A549 (cell line): ENCODE measurements at regions not wholly inside any gene's neighbourhood (a gene's known extent, or its start where the extent isn't known, plus 50 kb on each side); places are given as distances from the start of the nearest gene placed in this dataset.

Experiments
- ATAC-seq, 2 experiments: fragments of 200-7000 bp in 1 of 2; fragments of >200 bp in 1 of 2; cut with Nextera tagmentation in 1 of 2; cut with Tn5 transposase in 1 of 2; 3 replicates each; pipeline versions ENCODE4 v1.8.0 to v1.9.1; 2018 to 2020; ENCODE audit warnings: mild to moderate bottlenecking in 1 of 2, moderate library complexity in 1 of 2
- CTCF ChIA-PET: fragments of 300-600 bp; sonication (Branson Sonifier 250); formaldehyde crosslinking; extraction: SDS; loops from one replicate; lab custom pipeline; 2021; ENCODE audit warnings: antibody characterized with exemption, inconsistent platforms; lab: Yijun Ruan, JAX
- POLR2A ChIA-PET: fragments of 350-600 bp; formaldehyde crosslinking; extraction: SDS; loops from one replicate; lab custom pipeline; 2021; ENCODE audit warnings: antibody characterized with exemption, inconsistent platforms; lab: Yijun Ruan, JAX
- DNase-seq, 2 experiments: peaks; one replicate each; pipeline versions ENCODE4 v3.0.0 to v3.0.0-alpha.2; 2011 to 2016; ENCODE audit warnings: low read depth in 1 of 2, low spot score in 1 of 2
- FAIRE-seq: peaks from 2 replicates; lab custom pipeline; 2011; peaks lifted over from hg19 to GRCh38; lab: Jason Lieb, UNC
- H3K27ac ChIP-seq, 2 experiments: fragments of >200 bp; sonication (Bioruptor Twin); formaldehyde crosslinking; 3 replicates each; pipeline ENCODE4 v1.5.1; 2016 to 2017
- H3K4me1 ChIP-seq: fragments of >200 bp; sonication (Bioruptor Twin); formaldehyde crosslinking; 3 replicates; pipeline ENCODE4 v1.6.1; 2016
- H3K4me2 ChIP-seq: fragments of >200 bp; sonication (Bioruptor Twin); formaldehyde crosslinking; 3 replicates; pipeline ENCODE4 v1.6.1; 2016
- H3K4me3 ChIP-seq: fragments of >200 bp; sonication (Bioruptor Twin); formaldehyde crosslinking; 3 replicates; pipeline ENCODE4 v1.5.1; 2016
- H3K9me3 ChIP-seq: fragments of >200 bp; sonication (Bioruptor Twin); formaldehyde crosslinking; 3 replicates; pipeline ENCODE4 v1.6.1; 2016
- BCL3 ChIP-seq: fragments of >200 bp; sonication (Bioruptor Twin); formaldehyde crosslinking; IDR thresholded peaks from 3 replicates; pipeline ENCODE4 v1.6.1; 2016
- E2F6 ChIP-seq: IDR thresholded peaks from 2 replicates; pipeline ENCODE4 v1.6.1; 2012; ENCODE audit warnings: low read depth, borderline replicate concordance
- EHF ChIP-seq: fragments of 250-450 bp; sonication (Bioruptor Pico); IDR thresholded peaks from 2 replicates; pipeline ENCODE4 v1.5.0; 2020; ENCODE audit warnings: mild to moderate bottlenecking
- EP300 ChIP-seq, 2 experiments: fragments of >200 bp; sonication (Bioruptor Twin); formaldehyde crosslinking; IDR thresholded peaks; 2 replicates in 1 of 2; 3 replicates in 1 of 2; pipeline ENCODE4 v1.6.1; 2016 to 2017
- GATA3 ChIP-seq: IDR thresholded peaks from 2 replicates; pipeline ENCODE4 v1.6.1; 2012; ENCODE audit warnings: borderline replicate concordance
- HES2 ChIP-seq: fragments of >200 bp; sonication (Bioruptor Twin); formaldehyde crosslinking; IDR thresholded peaks from 2 replicates; pipeline ENCODE4 v1.6.1; 2016
- HMGXB4 ChIP-seq: fragments of 250-450 bp; sonication (Bioruptor Pico); IDR thresholded peaks from 2 replicates; pipeline ENCODE4 v1.5.0; 2021; ENCODE audit warnings: mild to moderate bottlenecking, moderate library complexity, borderline replicate concordance
- HOXA7 ChIP-seq: fragments of 250-450 bp; sonication (Bioruptor Pico); IDR thresholded peaks from 2 replicates; pipeline ENCODE4 v1.5.0; 2020; ENCODE audit warnings: mild to moderate bottlenecking, moderate library complexity
- KDM1A ChIP-seq: fragments of 200-600 bp; sonication (generic); IDR thresholded peaks from 2 replicates; pipeline ENCODE4 v1.6.1; 2016; ENCODE audit warnings: low read depth, mild to moderate bottlenecking
- MAFK ChIP-seq: fragments of 450-650 bp; IDR thresholded peaks from 2 replicates; pipeline ENCODE4 v1.6.1; 2014; ENCODE audit not compliant: partially characterized antibody
- NPAS2 ChIP-seq: fragments of 250-450 bp; sonication (Bioruptor Pico); IDR thresholded peaks from 2 replicates; pipeline ENCODE4 v1.8.0; 2022; ENCODE audit warnings: mild to moderate bottlenecking, moderate library complexity, borderline replicate concordance
- NR3C1 ChIP-seq: fragments of >200 bp; sonication (Bioruptor Twin); formaldehyde crosslinking; IDR thresholded peaks from 3 replicates; pipeline ENCODE4 v1.6.1; 2017
- PHF8 ChIP-seq: fragments of 200-600 bp; sonication (generic); IDR thresholded peaks from 2 replicates; pipeline ENCODE4 v1.6.1; 2016; ENCODE audit warnings: low read depth, mild to moderate bottlenecking, antibody characterized with exemption, moderate library complexity, borderline replicate concordance
- RAD21 ChIP-seq, 2 experiments: fragments of >200 bp in 1 of 2; sonication (Bioruptor Twin) in 1 of 2; formaldehyde crosslinking in 1 of 2; IDR thresholded peaks in 1 of 2; conservative IDR thresholded peaks in 1 of 2; 2 replicates in 1 of 2; 3 replicates in 1 of 2; pipeline ENCODE4 v1.6.1; 2012 to 2018; ENCODE audit warnings: inconsistent platforms in 1 of 2
- RFX5 ChIP-seq: fragments of 450-650 bp; IDR thresholded peaks from 2 replicates; pipeline ENCODE4 v1.7.1; 2014; ENCODE audit warnings: antibody characterized with exemption, mild to moderate bottlenecking, moderate library complexity
- RNF2 ChIP-seq: fragments of 200-600 bp; sonication (generic); IDR thresholded peaks from 2 replicates; pipeline ENCODE4 v1.6.1; 2016; ENCODE audit warnings: low read depth, mild to moderate bottlenecking, antibody characterized with exemption, moderate library complexity, borderline replicate concordance
- WGBS: methylation state at CpG from one replicate; pipeline ENCODE4 v1.1.6; 2017; ENCODE audit errors: missing lambda C conversion rate; 5-methylcytosine and 5-hydroxymethylcytosine counted together
- TF ChIP-seq, protein P1 (sequence below): IDR thresholded peaks from 2 replicates; pipeline ENCODE4 v1.6.1; 2012

DNA sequence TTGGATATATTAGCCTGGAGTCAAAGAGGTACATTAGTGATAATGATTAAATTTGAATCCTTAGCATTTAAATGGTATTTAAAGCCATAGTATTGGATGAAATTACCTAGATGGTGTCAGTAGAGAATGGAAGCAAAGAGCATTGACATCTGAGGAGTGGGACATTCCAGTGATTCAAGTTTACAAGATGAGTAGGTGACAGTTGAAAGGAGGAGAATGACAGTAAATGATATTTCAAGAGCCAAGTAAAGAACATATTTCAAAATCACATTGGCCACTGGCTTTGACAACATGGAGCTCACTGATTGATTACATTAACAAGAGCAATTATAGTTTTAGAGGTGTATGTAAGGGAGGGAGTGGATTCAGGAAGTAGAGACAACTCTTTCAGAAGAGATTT, 93.9 kb upstream of the MEF2C start:
- H3K9me3 ChIP-seq = no peaks in the 10 kb centered on the region
- H3K27ac ChIP-seq = no peak overlapping the region
- FAIRE-seq (no peak), DNase-seq (no peak), ATAC-seq (no peak)
- CTCF ChIA-PET = no interaction called here
- H3K4me2 ChIP-seq = no peak overlapping the region
- POLR2A ChIA-PET = no interaction called here
- no peaks in the 10 kb centered on the region for H3K4me1 ChIP-seq
- H3K4me3 ChIP-seq = no peak overlapping the region
- no peak for TF ChIP-seq MAFK
- no peak for TF ChIP-seq HMGXB4 (CRISPR knock-in tag)
- TF ChIP-seq GATA3 = no peak
- TF ChIP-seq NPAS2 (CRISPR knock-in tag) = no peak
- no peak for TF ChIP-seq EP300 (IDR thresholded peaks at IDR 0.05)
- TF ChIP-seq HES2 = no peak
- no peak for TF ChIP-seq NR3C1
- TF ChIP-seq RAD21 (conservative IDR thresholded peaks at IDR 0.05 in 1 of 2, IDR thresholded peaks at IDR 0.05 in 1 of 2) = no peak
- no peak for TF ChIP-seq BCL3
- TF ChIP-seq, protein P1, sequence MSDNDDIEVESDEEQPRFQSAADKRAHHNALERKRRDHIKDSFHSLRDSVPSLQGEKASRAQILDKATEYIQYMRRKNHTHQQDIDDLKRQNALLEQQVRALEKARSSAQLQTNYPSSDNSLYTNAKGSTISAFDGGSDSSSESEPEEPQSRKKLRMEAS = no peak
- no peak for TF ChIP-seq RFX5
- no peak for TF ChIP-seq KDM1A
- no peak for TF ChIP-seq HOXA7 (CRISPR knock-in tag)
- TF ChIP-seq RNF2 = no peak

DNA sequence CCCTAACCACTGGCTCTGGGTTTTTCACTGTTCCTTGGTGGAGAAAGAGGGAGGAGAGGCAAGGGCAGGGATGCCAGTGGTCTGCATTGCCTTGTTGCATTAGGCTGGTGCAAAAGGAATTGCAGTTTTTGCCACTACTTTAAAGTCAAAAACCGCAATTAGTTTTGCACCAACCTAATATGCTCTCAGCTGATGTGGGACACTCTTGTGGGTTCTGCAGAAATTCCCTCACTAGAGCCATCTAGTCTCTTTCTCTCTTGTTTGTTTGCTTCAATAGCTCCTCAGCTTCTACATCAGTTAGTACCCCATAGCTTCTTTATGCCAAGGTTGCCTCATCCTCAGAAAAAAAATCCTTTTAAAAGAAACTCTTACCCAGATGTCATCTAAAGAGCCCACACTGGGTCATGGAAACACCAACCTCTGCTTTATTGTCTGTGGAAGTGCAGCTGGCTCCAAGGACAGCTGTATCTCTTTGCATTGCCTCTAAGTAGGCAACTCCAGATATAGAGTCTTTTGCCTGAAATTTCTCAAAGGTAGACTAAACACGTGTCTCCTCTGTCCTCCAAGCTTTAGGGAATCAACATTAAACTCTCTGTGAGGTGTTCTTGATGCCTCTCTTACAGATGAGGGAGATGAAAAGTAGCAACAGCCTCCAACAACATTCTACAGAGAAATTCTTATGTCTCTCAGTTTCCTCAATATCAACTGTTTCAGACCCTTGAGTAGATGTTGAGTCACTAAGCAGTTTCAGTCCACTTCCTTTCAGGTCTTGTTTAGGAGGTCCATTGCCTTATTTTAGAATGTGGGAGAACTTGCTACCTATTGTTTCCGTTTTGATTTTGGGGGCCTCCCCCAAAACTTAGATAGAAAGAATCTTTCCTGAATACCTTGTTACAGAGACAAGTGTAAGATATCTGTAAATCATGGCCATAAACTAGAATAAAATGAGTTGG, 84.9 kb upstream of the MEF2C start:
- ATAC-seq = no peak
- no peak for FAIRE-seq
- WGBS = 0% methylated on average over 3 of the region's 3 CpGs
- no peak for TF ChIP-seq PHF8
- no peak for TF ChIP-seq EHF (CRISPR knock-in tag)
- no peak for TF ChIP-seq E2F6
- TF ChIP-seq BCL3 = no peak
- no peak for TF ChIP-seq GATA3
- TF ChIP-seq NR3C1 = no peak
- no peak overlapping the region for H3K27ac ChIP-seq
- H3K4me1 ChIP-seq = no peaks in the 10 kb centered on the region
- H3K9me3 ChIP-seq = no peaks in the 10 kb centered on the region
- CTCF ChIA-PET = no interaction called here
- DNase-seq = no peak
- no peak overlapping the region for H3K4me2 ChIP-seq
- H3K4me3 ChIP-seq = no peak overlapping the region
- POLR2A ChIA-PET = no interaction called here
